Medulla oblongata (tissue), 1 donor: ENCODE measurements at regions not wholly inside any gene's neighbourhood (a gene's known extent, or its start where the extent isn't known, plus 50 kb on each side); places are given as distances from the start of the nearest gene placed in this dataset.
"Not testable (repeated sequence)": the region's sequence is repeated elsewhere in the genome, so short reads cannot be mapped to it uniquely, and the experiment has no call there.

Source experiments
- DNase-seq: peaks from one replicate; pipeline ENCODE4 v3.0.0-alpha.2; 2015; ENCODE audit errors: extremely low spot score

- DNase-seq, result no peak
Observed at GRCh38 chr6:155939253-155939652, 483.6 kb upstream of the NOX3 start.

GRCh38 chr6:155936551-155936950 is 480.9 kb upstream of the NOX3 start:
- DNase-seq, result no peak

GRCh38 chr6:155936127-155936526 is 480.5 kb upstream of the NOX3 start:
- DNase-seq, result no peak

- DNase-seq, result no peak
Observed at GRCh38 chr6:155916846-155917624, 461.4 kb upstream of the NOX3 start.

- no peak for DNase-seq
Observed at GRCh38 chr6:155915651-155916050, 460.0 kb upstream of the NOX3 start.

- DNase-seq, result no peak
Observed at GRCh38 chr6:155913816-155914215, 458.2 kb upstream of the NOX3 start.

GRCh38 chr6:155909710-155910109 is 454.1 kb upstream of the NOX3 start:
- DNase-seq, result no peak

- no peak for DNase-seq
Observed at GRCh38 chr6:155895641-155896040, 440.0 kb upstream of the NOX3 start.

- DNase-seq, result no peak
Observed at GRCh38 chr6:155894758-155895157, 439.1 kb upstream of the NOX3 start.

GRCh38 chr6:155894262-155894661 is 438.6 kb upstream of the NOX3 start:
- no peak for DNase-seq

GRCh38 chr6:155890409-155890808 is 434.8 kb upstream of the NOX3 start:
- DNase-seq, result no peak

GRCh38 chr6:155889410-155889809 is 433.8 kb upstream of the NOX3 start:
- DNase-seq, result no peak

- DNase-seq, result no peak
Observed at GRCh38 chr6:155887421-155887820, 431.8 kb upstream of the NOX3 start.

GRCh38 chr6:155883741-155884140 is 428.1 kb upstream of the NOX3 start:
- no peak for DNase-seq

- DNase-seq, result no peak
Observed at GRCh38 chr6:155883334-155883731, 427.7 kb upstream of the NOX3 start.

- DNase-seq, result no peak
Observed at GRCh38 chr6:155882527-155883333, 427.1 kb upstream of the NOX3 start.

GRCh38 chr6:155881826-155882526 is 426.3 kb upstream of the NOX3 start:
- DNase-seq, result no peak

GRCh38 chr6:155880900-155881299 is 425.3 kb upstream of the NOX3 start:
- DNase-seq, result no peak

- DNase-seq, result no peak
Observed at GRCh38 chr6:155872961-155873360, 417.3 kb upstream of the NOX3 start.

GRCh38 chr6:155867682-155868081 is 412.0 kb upstream of the NOX3 start:
- no peak for DNase-seq

- not testable (repeated sequence) for DNase-seq
Observed at GRCh38 chr6:155866676-155867390, 411.2 kb upstream of the NOX3 start.

GRCh38 chr6:155861821-155862220 is 406.2 kb upstream of the NOX3 start:
- no peak for DNase-seq
